ENCODE measurements at regions not wholly inside any gene's neighbourhood (a gene's known extent, or its start where the extent isn't known, plus 50 kb on each side); places are given as distances from the start of the nearest gene placed in this dataset.

DNA sequence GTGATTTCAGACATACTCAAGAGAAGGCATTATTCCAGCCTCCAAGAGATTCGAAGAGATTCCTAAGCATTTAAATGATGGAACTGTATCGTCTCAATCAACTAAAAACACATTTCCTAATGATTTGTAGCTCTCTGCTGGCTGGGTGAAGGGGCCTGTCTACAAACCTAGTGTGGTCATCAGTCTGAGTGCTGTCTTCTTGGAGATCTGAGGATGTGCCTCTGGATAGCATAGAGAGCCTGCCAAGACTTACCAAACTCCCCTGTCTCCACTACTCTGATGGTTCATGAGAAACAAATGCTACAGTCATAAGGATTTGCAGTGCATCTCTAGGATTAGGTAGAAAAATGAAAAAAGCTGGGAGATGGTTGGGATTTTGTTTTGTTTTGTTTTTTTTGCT lies 176.9 kb upstream of the CITED2 start:
- no peak overlapping the region for H3K4me3 ChIP-seq (ENCODE audit: insufficient read depth in 1 of 2, low read depth in 1 of 2, low read length in 2 of 2)
- no peak overlapping the region for H4K8ac ChIP-seq (ENCODE audit: low read length)
- H3K14ac ChIP-seq (ENCODE audit: low read length in 2 of 2): no peak overlapping the region
- H3K9ac ChIP-seq (ENCODE audit: low read length): no peak overlapping the region
- H3K4me2 ChIP-seq (ENCODE audit: low read length, poor library complexity, severe bottlenecking): no peak overlapping the region
- no peak overlapping the region for H3K23ac ChIP-seq (ENCODE audit: low read length in 2 of 2)
- H2AFZ ChIP-seq (ENCODE audit: low read depth, low read length): no peak overlapping the region
- H3K79me1 ChIP-seq (replicated peaks; ENCODE audit: low read length, poor library complexity, severe bottlenecking): no peaks in the 10 kb centered on the region
- no peak overlapping the region for H2BK5ac ChIP-seq (ENCODE audit: low read depth, low read length, poor library complexity, severe bottlenecking)
- H3K18ac ChIP-seq (ENCODE audit: low read depth in 1 of 2, low read length in 2 of 2): no peak overlapping the region
- H3K4me1 ChIP-seq (ENCODE audit: control insufficient read depth, insufficient read depth, low read depth, low read length): peaks cover 1% of the 10 kb centered on the region
- no CpG with 5 or more reads among the region's 2 CpGs for WGBS
- H4K91ac ChIP-seq (ENCODE audit: low read length): no peak overlapping the region
- H2BK15ac ChIP-seq (ENCODE audit: low read depth, poor library complexity, severe bottlenecking): no peak overlapping the region
- H3K4ac ChIP-seq (ENCODE audit: low read depth in 1 of 2, low read length in 2 of 2): no peak overlapping the region
- no peaks in the 10 kb centered on the region for H3K36me3 ChIP-seq (ENCODE audit: control insufficient read depth in 1 of 2, insufficient read depth in 2 of 2, low read depth in 1 of 2, low read length in 2 of 2)
- no peak overlapping the region for H2AK5ac ChIP-seq (ENCODE audit: low read length, severe bottlenecking)
- H3K27ac ChIP-seq (ENCODE audit: low read length, poor library complexity, severe bottlenecking): no peak overlapping the region
- no peak overlapping the region for H2BK12ac ChIP-seq (ENCODE audit: low read length in 2 of 2)
- H3K9me3 ChIP-seq (ENCODE audit: control insufficient read depth, low read length): no peaks in the 10 kb centered on the region
- H2BK120ac ChIP-seq (ENCODE audit: low read depth, low read length): no peak overlapping the region
- H3K27me3 ChIP-seq (ENCODE audit: control insufficient read depth in 1 of 2, insufficient read depth in 1 of 2, low read length in 2 of 2): no peaks in the 10 kb centered on the region
- no peak for DNase-seq

- H3K9ac ChIP-seq (ENCODE audit: low read length): no peak overlapping the region
- no peak overlapping the region for H3K27ac ChIP-seq (ENCODE audit: low read length, poor library complexity, severe bottlenecking)
- H3K23ac ChIP-seq (ENCODE audit: low read length in 2 of 2): no peak overlapping the region
- no peak overlapping the region for H2BK5ac ChIP-seq (ENCODE audit: low read depth, low read length, poor library complexity, severe bottlenecking)
- no peak overlapping the region for H3K4ac ChIP-seq (ENCODE audit: low read depth in 1 of 2, low read length in 2 of 2)
- H3K9me3 ChIP-seq (ENCODE audit: control insufficient read depth, low read length): no peaks in the 10 kb centered on the region
- no peak overlapping the region for H2BK12ac ChIP-seq (ENCODE audit: low read length in 2 of 2)
- WGBS: 96% methylated on average over 3 of the region's 3 CpGs
- no peak overlapping the region for H2BK15ac ChIP-seq (ENCODE audit: low read depth, poor library complexity, severe bottlenecking)
- H3K27me3 ChIP-seq (ENCODE audit: control insufficient read depth in 1 of 2, insufficient read depth in 1 of 2, low read length in 2 of 2): no peaks in the 10 kb centered on the region
- no peak overlapping the region for H4K91ac ChIP-seq (ENCODE audit: low read length)
- H2AK5ac ChIP-seq (ENCODE audit: low read length, severe bottlenecking): no peak overlapping the region
- H3K14ac ChIP-seq (ENCODE audit: low read length in 2 of 2): no peak overlapping the region
- H2BK120ac ChIP-seq (ENCODE audit: low read depth, low read length): no peak overlapping the region
- DNase-seq: no peak
- H4K8ac ChIP-seq (ENCODE audit: low read length): no peak overlapping the region
- H3K36me3 ChIP-seq (ENCODE audit: control insufficient read depth in 1 of 2, insufficient read depth in 2 of 2, low read depth in 1 of 2, low read length in 2 of 2): no peaks in the 10 kb centered on the region
- peaks cover 1% of the 10 kb centered on the region for H3K4me1 ChIP-seq (ENCODE audit: control insufficient read depth, insufficient read depth, low read depth, low read length)
- H3K18ac ChIP-seq (ENCODE audit: low read depth in 1 of 2, low read length in 2 of 2): no peak overlapping the region
- no peak overlapping the region for H2AFZ ChIP-seq (ENCODE audit: low read depth, low read length)
- H3K79me1 ChIP-seq (replicated peaks; ENCODE audit: low read length, poor library complexity, severe bottlenecking): no peaks in the 10 kb centered on the region
- no peak overlapping the region for H3K4me3 ChIP-seq (ENCODE audit: insufficient read depth in 1 of 2, low read depth in 1 of 2, low read length in 2 of 2)
- H3K4me2 ChIP-seq (ENCODE audit: low read length, poor library complexity, severe bottlenecking): no peak overlapping the region
Measured at GRCh38 chr6:139550361-139550760, 175.9 kb upstream of the CITED2 start.

DNA sequence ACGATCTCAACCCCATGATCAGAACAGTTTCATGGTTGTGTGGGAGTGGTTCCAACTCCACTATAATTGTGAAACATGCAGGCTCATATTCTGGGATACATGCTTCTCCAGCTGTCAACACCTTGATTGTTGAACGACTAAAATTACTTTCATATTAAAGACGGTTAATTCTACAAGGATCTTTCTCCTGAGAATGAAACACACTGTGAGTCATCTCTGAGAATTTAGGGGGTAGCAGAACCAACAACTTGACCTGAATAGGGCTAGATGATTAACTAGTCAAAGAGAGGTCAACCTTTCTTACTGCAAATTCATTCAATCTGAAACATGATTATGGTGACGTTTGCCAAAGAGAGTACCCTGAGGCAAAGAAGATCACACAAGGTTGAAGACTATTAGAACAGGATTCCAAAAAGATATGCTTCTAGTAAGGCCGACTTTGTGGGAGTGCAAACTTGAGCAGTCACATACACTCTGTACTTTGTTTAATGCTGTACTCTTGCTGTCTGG lies 175.2 kb upstream of the CITED2 start:
- Histone ChIP-seq H3K27me3 (ENCODE audit: control insufficient read depth in 1 of 2, insufficient read depth in 1 of 2, low read length in 2 of 2) (no peaks in the 10 kb centered on the region), H2AFZ (ENCODE audit: low read depth, low read length) (no peak overlapping the region), H2BK12ac (ENCODE audit: low read length in 2 of 2) (peak overlapping the region; percentile 11 to 42), H2BK120ac (ENCODE audit: low read depth, low read length) (no peak overlapping the region), H3K27ac (ENCODE audit: low read length, poor library complexity, severe bottlenecking) (peak overlapping the region; percentile 38), H2BK5ac (ENCODE audit: low read depth, low read length, poor library complexity, severe bottlenecking) (no peak overlapping the region), H3K9ac (ENCODE audit: low read length) (no peak overlapping the region), H3K79me1 (replicated peaks; ENCODE audit: low read length, poor library complexity, severe bottlenecking) (no peaks in the 10 kb centered on the region), H4K8ac (ENCODE audit: low read length) (peak overlapping the region; percentile 23), H3K14ac (ENCODE audit: low read length in 2 of 2) (no peak overlapping the region), H3K4me3 (ENCODE audit: insufficient read depth in 1 of 2, low read depth in 1 of 2, low read length in 2 of 2) (no peak overlapping the region), H3K4me1 (ENCODE audit: control insufficient read depth, insufficient read depth, low read depth, low read length) (peaks cover 1% of the 10 kb centered on the region), H4K91ac (ENCODE audit: low read length) (no peak overlapping the region), H3K4me2 (ENCODE audit: low read length, poor library complexity, severe bottlenecking) (no peak overlapping the region), H2AK5ac (ENCODE audit: low read length, severe bottlenecking) (peak overlapping the region; percentile 73), H3K23ac (ENCODE audit: low read length in 2 of 2) (no peak overlapping the region), H3K4ac (ENCODE audit: low read depth in 1 of 2, low read length in 2 of 2) (no peak overlapping the region), H3K36me3 (ENCODE audit: control insufficient read depth in 1 of 2, insufficient read depth in 2 of 2, low read depth in 1 of 2, low read length in 2 of 2) (no peaks in the 10 kb centered on the region), H2BK15ac (ENCODE audit: low read depth, poor library complexity, severe bottlenecking) (no peak overlapping the region), H3K9me3 (ENCODE audit: control insufficient read depth, low read length) (no peaks in the 10 kb centered on the region), H3K18ac (ENCODE audit: low read depth in 1 of 2, low read length in 2 of 2) (no peak overlapping the region)
- DNase-seq: no peak
- 98% methylated on average over 4 of the region's 5 CpGs for WGBS

DNA sequence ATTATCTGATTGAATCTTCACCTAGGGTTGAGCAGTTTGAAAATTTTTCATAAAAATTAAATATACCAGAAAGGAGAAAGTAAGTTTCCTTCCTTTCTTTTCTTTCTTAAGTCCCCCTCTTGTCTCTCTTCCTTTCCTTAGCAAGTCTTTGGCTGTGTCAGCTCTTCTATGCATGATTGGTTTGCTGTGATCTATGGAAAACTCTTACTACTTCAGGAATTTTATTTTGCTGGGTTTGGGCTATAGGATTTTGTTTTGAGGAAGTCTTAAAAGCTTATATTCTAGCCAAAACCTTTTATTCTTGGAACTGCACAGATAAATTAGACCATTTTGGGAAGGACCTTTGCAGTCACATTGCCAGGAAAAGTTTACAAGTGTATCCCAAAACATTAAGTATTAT lies 173.4 kb upstream of the CITED2 start:
- H2BK120ac ChIP-seq (ENCODE audit: low read depth, low read length): no peak overlapping the region
- peak overlapping the region in 1 of 2 experiments; percentile 22 for H3K4me3 ChIP-seq (ENCODE audit: insufficient read depth in 1 of 2, low read depth in 1 of 2, low read length in 2 of 2)
- H2AFZ ChIP-seq (ENCODE audit: low read depth, low read length): no peak overlapping the region
- no peaks in the 10 kb centered on the region for H3K79me1 ChIP-seq (replicated peaks; ENCODE audit: low read length, poor library complexity, severe bottlenecking)
- H2BK15ac ChIP-seq (ENCODE audit: low read depth, poor library complexity, severe bottlenecking): no peak overlapping the region
- H2BK5ac ChIP-seq (ENCODE audit: low read depth, low read length, poor library complexity, severe bottlenecking): no peak overlapping the region
- no peaks in the 10 kb centered on the region for H3K9me3 ChIP-seq (ENCODE audit: control insufficient read depth, low read length)
- H4K8ac ChIP-seq (ENCODE audit: low read length): no peak overlapping the region
- H3K14ac ChIP-seq (ENCODE audit: low read length in 2 of 2): no peak overlapping the region
- no peaks in the 10 kb centered on the region for H3K27me3 ChIP-seq (ENCODE audit: control insufficient read depth in 1 of 2, insufficient read depth in 1 of 2, low read length in 2 of 2)
- H3K36me3 ChIP-seq (ENCODE audit: control insufficient read depth in 1 of 2, insufficient read depth in 2 of 2, low read depth in 1 of 2, low read length in 2 of 2): no peaks in the 10 kb centered on the region
- no peak overlapping the region for H3K23ac ChIP-seq (ENCODE audit: low read length in 2 of 2)
- H3K18ac ChIP-seq (ENCODE audit: low read depth in 1 of 2, low read length in 2 of 2): no peak overlapping the region
- no peak overlapping the region for H3K4me2 ChIP-seq (ENCODE audit: low read length, poor library complexity, severe bottlenecking)
- H4K91ac ChIP-seq (ENCODE audit: low read length): no peak overlapping the region
- H2AK5ac ChIP-seq (ENCODE audit: low read length, severe bottlenecking): no peak overlapping the region
- peaks cover 1% of the 10 kb centered on the region for H3K4me1 ChIP-seq (ENCODE audit: control insufficient read depth, insufficient read depth, low read depth, low read length)
- H3K9ac ChIP-seq (ENCODE audit: low read length): peak overlapping the region; percentile 73
- H3K27ac ChIP-seq (ENCODE audit: low read length, poor library complexity, severe bottlenecking): peak overlapping the region; percentile 32
- H3K4ac ChIP-seq (ENCODE audit: low read depth in 1 of 2, low read length in 2 of 2): no peak overlapping the region
- no peak for DNase-seq
- no peak overlapping the region for H2BK12ac ChIP-seq (ENCODE audit: low read length in 2 of 2)
